Hepatocyte (in vitro differentiated cells): ENCODE measurements at regions not wholly inside any gene's neighbourhood (a gene's known extent, or its start where the extent isn't known, plus 50 kb on each side); places are given as distances from the start of the nearest gene placed in this dataset.

Experiments
- DNase-seq: peaks from one replicate; pipeline ENCODE4 v3.0.0-alpha.2; 2016; ENCODE audit warnings: low spot score
- H2AFZ ChIP-seq: fragments of 200-600 bp; sonication (generic); 2 replicates; pipeline ENCODE4 v1.6.0; 2016; ENCODE audit warnings: antibody characterized with exemption, mild to moderate bottlenecking
- H3K27ac ChIP-seq: fragments of 200-600 bp; sonication (generic); 2 replicates; pipeline ENCODE4 v1.5.1; 2016; ENCODE audit warnings: mild to moderate bottlenecking
- H3K27me3 ChIP-seq: fragments of 200-600 bp; sonication (generic); 2 replicates; pipeline ENCODE4 v1.6.1; 2016
- H3K36me3 ChIP-seq: fragments of 200-600 bp; sonication (generic); replicated peaks from 2 replicates; pipeline ENCODE4 v1.5.1; 2016; ENCODE audit warnings: low read depth; ENCODE audit not compliant: insufficient read depth
- H3K4me1 ChIP-seq: fragments of 200-600 bp; sonication (generic); 2 replicates; pipeline ENCODE4 v1.5.1; 2016; ENCODE audit warnings: mild to moderate bottlenecking, moderate library complexity; ENCODE audit not compliant: insufficient read depth
- H3K4me2 ChIP-seq: fragments of 200-600 bp; sonication (generic); 2 replicates; pipeline ENCODE4 v1.6.0; 2016
- H3K4me3 ChIP-seq: fragments of 200-600 bp; sonication (generic); 2 replicates; pipeline ENCODE4 v1.5.1; 2016; ENCODE audit warnings: mild to moderate bottlenecking
- H3K79me2 ChIP-seq: fragments of 200-600 bp; sonication (generic); 2 replicates; pipeline ENCODE4 v1.6.0; 2017; ENCODE audit warnings: mild to moderate bottlenecking
- H3K9me2 ChIP-seq: fragments of 200-600 bp; sonication (generic); replicated peaks from 2 replicates; pipeline ENCODE4 v1.6.0; 2017; ENCODE audit warnings: mild to moderate bottlenecking; ENCODE audit not compliant: insufficient read depth
- H3K9me3 ChIP-seq: fragments of 200-600 bp; sonication (generic); 2 replicates; pipeline ENCODE4 v1.5.1; 2016; ENCODE audit warnings: low read depth, mild to moderate bottlenecking
- H4K20me1 ChIP-seq: fragments of 200-600 bp; sonication (generic); 2 replicates; pipeline ENCODE4 v1.6.0; 2016; ENCODE audit warnings: mild to moderate bottlenecking; ENCODE audit not compliant: insufficient read depth, poor library complexity, severe bottlenecking
- EZH2 ChIP-seq: fragments of 200-600 bp; sonication (generic); IDR thresholded peaks from 2 replicates; pipeline ENCODE4 v1.6.1; 2016; ENCODE audit warnings: antibody characterized with exemption, mild to moderate bottlenecking, borderline replicate concordance
- EZH2phosphoT487 ChIP-seq: fragments of 200-600 bp; sonication (generic); IDR thresholded peaks from one replicate; pipeline ENCODE4 v1.6.1; 2018; ENCODE audit warnings: antibody characterized with exemption, mild to moderate bottlenecking, low read depth, moderate library complexity; ENCODE audit not compliant: unreplicated experiment, severe bottlenecking
- WGBS: methylation state at CpG from one replicate; pipeline ENCODE4 v1.1.6; 2016; ENCODE audit warnings: low lambda C conversion rate; ENCODE audit errors: missing lambda C conversion rate; 5-methylcytosine and 5-hydroxymethylcytosine counted together
- TF ChIP-seq, protein P1 (sequence below): fragments of 200-600 bp; sonication (generic); IDR thresholded peaks from 2 replicates; pipeline ENCODE4 v1.5.1; 2016; ENCODE audit warnings: antibody characterized with exemption, mild to moderate bottlenecking; ENCODE audit not compliant: poor library complexity

DNA sequence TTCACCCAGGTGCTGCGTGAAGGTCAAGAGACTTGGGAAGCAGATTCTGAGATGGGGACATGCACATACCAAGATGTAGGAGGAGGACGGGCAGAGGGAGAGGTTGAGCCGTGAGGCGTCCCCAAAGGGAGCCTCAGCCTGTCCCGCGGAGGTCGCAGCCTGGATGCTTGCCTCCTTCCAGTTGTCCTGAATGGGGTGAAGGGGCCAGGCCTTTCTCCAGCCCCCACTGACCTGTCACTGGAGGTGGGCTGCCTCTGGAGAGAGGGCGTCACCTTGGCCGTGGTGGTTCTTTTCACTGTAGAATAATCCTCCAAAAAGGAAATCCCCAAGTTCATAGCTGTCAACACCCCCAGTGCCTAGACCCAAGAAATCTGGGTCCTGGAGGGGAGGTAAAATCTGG, 283.0 kb upstream of the VSTM2A start:
- Histone ChIP-seq H3K27ac (no peak overlapping the region), H3K79me2 (no peaks in the 10 kb centered on the region), H3K27me3 (no peaks in the 10 kb centered on the region), H4K20me1 (no peaks in the 10 kb centered on the region), H2AFZ (no peak overlapping the region), H3K4me2 (no peak overlapping the region), H3K9me3 (no peaks in the 10 kb centered on the region), H3K9me2 (no peaks in the 10 kb centered on the region), H3K4me3 (no peak overlapping the region), H3K36me3 (no peaks in the 10 kb centered on the region), H3K4me1 (no peaks in the 10 kb centered on the region)
- no peak for DNase-seq
- TF ChIP-seq EZH2phosphoT487 (no peak), EZH2 (no peak)
- TF ChIP-seq, protein P1, sequence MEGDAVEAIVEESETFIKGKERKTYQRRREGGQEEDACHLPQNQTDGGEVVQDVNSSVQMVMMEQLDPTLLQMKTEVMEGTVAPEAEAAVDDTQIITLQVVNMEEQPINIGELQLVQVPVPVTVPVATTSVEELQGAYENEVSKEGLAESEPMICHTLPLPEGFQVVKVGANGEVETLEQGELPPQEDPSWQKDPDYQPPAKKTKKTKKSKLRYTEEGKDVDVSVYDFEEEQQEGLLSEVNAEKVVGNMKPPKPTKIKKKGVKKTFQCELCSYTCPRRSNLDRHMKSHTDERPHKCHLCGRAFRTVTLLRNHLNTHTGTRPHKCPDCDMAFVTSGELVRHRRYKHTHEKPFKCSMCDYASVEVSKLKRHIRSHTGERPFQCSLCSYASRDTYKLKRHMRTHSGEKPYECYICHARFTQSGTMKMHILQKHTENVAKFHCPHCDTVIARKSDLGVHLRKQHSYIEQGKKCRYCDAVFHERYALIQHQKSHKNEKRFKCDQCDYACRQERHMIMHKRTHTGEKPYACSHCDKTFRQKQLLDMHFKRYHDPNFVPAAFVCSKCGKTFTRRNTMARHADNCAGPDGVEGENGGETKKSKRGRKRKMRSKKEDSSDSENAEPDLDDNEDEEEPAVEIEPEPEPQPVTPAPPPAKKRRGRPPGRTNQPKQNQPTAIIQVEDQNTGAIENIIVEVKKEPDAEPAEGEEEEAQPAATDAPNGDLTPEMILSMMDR = no peak
- 94% methylated on average over 9 of the region's 9 CpGs for WGBS

GRCh38 chr7:54260941-54261371, 281.2 kb upstream of the VSTM2A start:
- WGBS = 88% methylated on average over 1 of the region's 1 CpG
- TF ChIP-seq EZH2phosphoT487 (no peak), EZH2 (no peak)
- TF ChIP-seq, protein P1 = no peak
- H3K79me2 ChIP-seq = no peaks in the 10 kb centered on the region
- no peak overlapping the region for H3K27ac ChIP-seq
- DNase-seq = no peak
- no peak overlapping the region for H3K4me2 ChIP-seq
- no peaks in the 10 kb centered on the region for H3K9me3 ChIP-seq
- H2AFZ ChIP-seq = no peak overlapping the region
- H3K9me2 ChIP-seq = no peaks in the 10 kb centered on the region
- no peaks in the 10 kb centered on the region for H4K20me1 ChIP-seq
- no peak overlapping the region for H3K4me3 ChIP-seq
- H3K27me3 ChIP-seq = no peaks in the 10 kb centered on the region
- H3K4me1 ChIP-seq = no peaks in the 10 kb centered on the region
- no peaks in the 10 kb centered on the region for H3K36me3 ChIP-seq

GRCh38 chr7:54278847-54279246, 263.3 kb upstream of the VSTM2A start:
- Histone ChIP-seq H4K20me1 (no peaks in the 10 kb centered on the region), H3K79me2 (no peaks in the 10 kb centered on the region), H3K4me3 (no peak overlapping the region), H3K27ac (no peak overlapping the region), H3K9me2 (no peaks in the 10 kb centered on the region), H3K4me1 (no peaks in the 10 kb centered on the region), H3K4me2 (no peak overlapping the region), H3K27me3 (no peaks in the 10 kb centered on the region), H3K36me3 (no peaks in the 10 kb centered on the region), H2AFZ (no peak overlapping the region), H3K9me3 (no peaks in the 10 kb centered on the region)
- TF ChIP-seq EZH2phosphoT487 = no peak
- TF ChIP-seq, protein P1 = no peak
- no peak for TF ChIP-seq EZH2
- WGBS = 33% methylated on average over 1 of the region's 1 CpG
- no peak for DNase-seq
